Endothelial cell of umbilical vein (primary cell): ENCODE measurements at regions not wholly inside any gene's neighbourhood (a gene's known extent, or its start where the extent isn't known, plus 50 kb on each side); places are given as distances from the start of the nearest gene placed in this dataset.

Experiments used
- BruUV-seq: library from RNA; stranded (reverse); fragments of 400-500 nt; replicated peaks from 2 replicates; lab custom pipeline; 2021; lab: Mats Ljungman, UMichigan
- CTCF ChIA-PET: fragments of 300-600, 350-600 bp; sonication (Branson Sonifier 250); formaldehyde crosslinking; loops from one replicate; lab custom pipeline; 2021; ENCODE audit warnings: antibody characterized with exemption, inconsistent platforms; lab: Charles Lee
- POLR2A ChIA-PET: fragments of 300-600, 350-600 bp; sonication (Branson Sonifier 250); formaldehyde crosslinking; loops from one replicate; lab custom pipeline; 2021; ENCODE audit warnings: antibody characterized with exemption, inconsistent platforms; lab: Charles Lee
- DNase-seq: peaks from one replicate; pipeline ENCODE4 v3.0.0-alpha.2; 2011; ENCODE audit warnings: low read depth, low spot score
- FAIRE-seq: peaks from 2 replicates; lab custom pipeline; 2011; peaks lifted over from hg19 to GRCh38; lab: Jason Lieb, UNC
- H2AFZ ChIP-seq: 2 replicates; pipeline ENCODE4 v1.6.0; 2012; ENCODE audit warnings: low read depth, low read length, control low read depth, inconsistent platforms
- H3K27ac ChIP-seq: 2 replicates; pipeline ENCODE4 v1.5.1; 2011; ENCODE audit warnings: low read depth, mild to moderate bottlenecking, control low read depth, low read length, moderate library complexity; ENCODE audit not compliant: insufficient read depth
- H3K27me3 ChIP-seq, 2 experiments: 2 replicates each; pipeline versions ENCODE4 v1.6.0 to v1.6.1; 2011; ENCODE audit warnings: low read length in 2 of 2, mixed read lengths in 1 of 2; ENCODE audit not compliant: control insufficient read depth in 2 of 2, insufficient read depth in 2 of 2
- H3K36me3 ChIP-seq, 2 experiments: 2 replicates in 1 of 2; 3 replicates in 1 of 2; pipeline ENCODE4 v1.5.1; 2011; ENCODE audit warnings: low read length in 2 of 2, mild to moderate bottlenecking in 1 of 2, moderate library complexity in 1 of 2; ENCODE audit not compliant: control insufficient read depth in 2 of 2, insufficient read depth in 2 of 2; ENCODE audit errors: extremely low read depth in 1 of 2
- H3K4me1 ChIP-seq: 3 replicates; pipeline ENCODE4 v1.5.1; 2011; ENCODE audit warnings: mild to moderate bottlenecking, low read length; ENCODE audit not compliant: control insufficient read depth, insufficient read depth; ENCODE audit errors: extremely low read depth
- H3K4me2 ChIP-seq: 2 replicates; pipeline ENCODE4 v1.6.1; 2011; ENCODE audit warnings: low read length, control low read depth, mixed read lengths; ENCODE audit not compliant: insufficient read depth
- H3K4me3 ChIP-seq, 3 experiments: fragments of 200-600 bp in 1 of 3; sonication (generic), shearing (Covaris generic) in 1 of 3; replicated peaks in 1 of 3; 2 replicates each; pipeline ENCODE4 v1.5.1; 2011 to 2016; ENCODE audit warnings: control low read depth in 3 of 3, low read length in 3 of 3, mild to moderate bottlenecking in 2 of 3, inconsistent platforms in 1 of 3, low read depth in 1 of 3, moderate library complexity in 1 of 3; ENCODE audit not compliant: insufficient read depth in 1 of 3
- H3K79me2 ChIP-seq: 2 replicates; pipeline ENCODE4 v1.6.0; 2012; ENCODE audit warnings: low read length, inconsistent platforms; ENCODE audit not compliant: control insufficient read depth, insufficient read depth
- H3K9ac ChIP-seq: replicated peaks from 2 replicates; pipeline ENCODE3; 2011; ENCODE audit warnings: low read length, control low read depth; ENCODE audit not compliant: insufficient read depth; ENCODE audit errors: extremely low read depth
- H3K9me1 ChIP-seq: replicated peaks from 3 replicates; pipeline ENCODE4 v1.6.0; 2011; ENCODE audit warnings: mild to moderate bottlenecking, low read length; ENCODE audit not compliant: control insufficient read depth, insufficient read depth; ENCODE audit errors: extremely low read depth
- H3K9me3 ChIP-seq: replicated peaks from 2 replicates; pipeline ENCODE4 v1.5.1; 2012; ENCODE audit warnings: low read length, inconsistent platforms; ENCODE audit not compliant: control insufficient read depth, insufficient read depth
- H4K20me1 ChIP-seq: replicated peaks from 2 replicates; pipeline ENCODE3; 2011; ENCODE audit warnings: mild to moderate bottlenecking, low read length; ENCODE audit not compliant: control insufficient read depth, insufficient read depth; ENCODE audit errors: extremely low read depth
- CTCF ChIP-seq, 2 donors: IDR thresholded peaks; 1 replicate in 1 of 2; 2 replicates in 1 of 2; pipeline ENCODE4 v1.5.1; 2011; ENCODE audit warnings: low read length in 2 of 2, mild to moderate bottlenecking in 2 of 2, moderate library complexity in 2 of 2, control low read depth in 1 of 2, inconsistent platforms in 1 of 2, low read depth in 1 of 2; ENCODE audit not compliant: insufficient read depth in 1 of 2; ENCODE audit errors: extremely low read depth in 1 of 2
- EZH2 ChIP-seq: IDR thresholded peaks from 2 replicates; pipeline ENCODE4 v1.6.1; 2012; ENCODE audit warnings: borderline replicate concordance, low read depth, mild to moderate bottlenecking, moderate library complexity, low read length, inconsistent platforms; ENCODE audit not compliant: severe bottlenecking
- FOS ChIP-seq: IDR thresholded peaks from 2 replicates; pipeline ENCODE4 v1.6.1; 2011; ENCODE audit warnings: mild to moderate bottlenecking, low read length, moderate library complexity, borderline replicate concordance; ENCODE audit not compliant: insufficient read depth
- GATA2 ChIP-seq: IDR thresholded peaks from 2 replicates; pipeline ENCODE4 v1.7.0; 2011; ENCODE audit warnings: low read depth, mild to moderate bottlenecking, moderate library complexity, mixed read lengths, low read length; ENCODE audit not compliant: insufficient read length, insufficient read depth
- JUN ChIP-seq: IDR thresholded peaks from 2 replicates; pipeline ENCODE4 v1.6.1; 2011; ENCODE audit warnings: borderline replicate concordance, low read depth; ENCODE audit not compliant: insufficient read length, insufficient read depth
- MYC ChIP-seq: IDR thresholded peaks from one replicate; pipeline ENCODE4 v1.6.1; 2011; ENCODE audit warnings: mild to moderate bottlenecking, low read depth, low read length
- POLR2A ChIP-seq: IDR thresholded peaks from 2 replicates; pipeline ENCODE4 v1.6.1; 2012; ENCODE audit warnings: low read depth, mild to moderate bottlenecking, control low read depth, low read length
- POLR2AphosphoS5 ChIP-seq: IDR thresholded peaks from 2 replicates; pipeline ENCODE4 v1.6.1; 2012; ENCODE audit warnings: low read depth, mild to moderate bottlenecking, control low read depth, low read length, moderate library complexity; ENCODE audit not compliant: insufficient read depth
- dilution Hi-C: fragments of 300-500 bp; cut with MboI; formaldehyde crosslinking; loops from one replicate; pipeline ENCODE4 v1.15.0; 2019; ENCODE audit warnings: low sequenced_read_pairs; ENCODE audit not compliant: extremely low pct_ligation_motif_present
- intact Hi-C: fragments of 100-400 bp; cut with micrococcal nuclease; formaldehyde crosslinking; loops from one replicate; pipeline ENCODE4 v1.10.0; 2022
- TF ChIP-seq, protein P1 (sequence below): IDR thresholded peaks from 2 replicates; pipeline ENCODE4 v1.6.1; 2011; ENCODE audit not compliant: insufficient read depth, insufficient read length

- FAIRE-seq (no peak), DNase-seq (no peak)
- no peaks in the 10 kb centered on the region for H3K27me3 ChIP-seq
- H3K9ac ChIP-seq, result no peak overlapping the region
- ChIA-PET POLR2A (no interaction called here), CTCF (no interaction called here)
- H4K20me1 ChIP-seq, result no peaks in the 10 kb centered on the region
- no TSS peak for BruUV-seq
- H3K9me3 ChIP-seq, result no peaks in the 10 kb centered on the region
- no peaks in the 10 kb centered on the region for H3K79me2 ChIP-seq
- no peak for TF ChIP-seq FOS
- no peak for TF ChIP-seq MYC
- no peak for TF ChIP-seq GATA2
- TF ChIP-seq POLR2A, result no peak
- TF ChIP-seq, protein P1, sequence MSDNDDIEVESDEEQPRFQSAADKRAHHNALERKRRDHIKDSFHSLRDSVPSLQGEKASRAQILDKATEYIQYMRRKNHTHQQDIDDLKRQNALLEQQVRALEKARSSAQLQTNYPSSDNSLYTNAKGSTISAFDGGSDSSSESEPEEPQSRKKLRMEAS, result no peak
- TF ChIP-seq EZH2, result no peak
- TF ChIP-seq CTCF (IDR thresholded peaks at IDR 0.05; ENCODE audit: extremely low read depth in 1 of 2, insufficient read depth in 1 of 2, low read depth in 1 of 2, low read length in 2 of 2), result no peak
- TF ChIP-seq JUN, result no peak
- TF ChIP-seq POLR2AphosphoS5, result no peak
- dilution Hi-C loops, result no loop called here
- H3K4me2 ChIP-seq, result no peak overlapping the region
- no peaks in the 10 kb centered on the region for H3K4me1 ChIP-seq
- no peak overlapping the region for H3K4me3 ChIP-seq
- H2AFZ ChIP-seq, result no peak overlapping the region
- H3K36me3 ChIP-seq, result no peaks in the 10 kb centered on the region
- intact Hi-C loops, result no loop called here
- H3K27ac ChIP-seq, result no peak overlapping the region
- H3K9me1 ChIP-seq, result no peaks in the 10 kb centered on the region
Observed at GRCh38 chr20:52643034-52643433, 329.1 kb upstream of the TSHZ2 start.
